ENCODE measurements at regions not wholly inside any gene's neighbourhood (a gene's known extent, or its start where the extent isn't known, plus 50 kb on each side); places are given as distances from the start of the nearest gene placed in this dataset.

DNA sequence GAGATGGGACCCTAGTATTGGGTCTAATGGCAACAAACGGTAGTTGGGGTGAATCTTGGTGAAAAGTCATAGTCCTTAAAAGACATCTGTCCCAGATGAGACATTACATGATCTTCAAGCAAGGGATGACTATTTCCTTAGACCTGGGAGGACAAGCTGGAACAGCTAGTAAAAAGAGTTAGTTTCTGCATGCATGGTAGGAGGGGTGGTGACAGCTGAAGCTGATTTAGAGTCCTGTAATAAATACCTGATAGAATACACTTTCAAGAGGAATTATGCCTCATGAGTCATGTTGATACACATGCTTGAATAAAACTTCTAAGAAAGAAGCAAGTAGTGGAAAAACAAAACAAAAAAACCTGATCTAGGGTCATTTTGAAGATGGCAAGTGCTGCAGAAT, 247.4 kb downstream of the CD109 start:
- H3K36me3 ChIP-seq (ENCODE audit: control insufficient read depth, insufficient read depth, low read length): no peaks in the 10 kb centered on the region
- WGBS (ENCODE audit: insufficient coverage, low coverage, missing lambda C conversion rate): 6% methylated on average over 1 of the region's 1 CpG
- H3K4me2 ChIP-seq (ENCODE audit: insufficient read depth, low read length): no peak overlapping the region
- H3K27ac ChIP-seq (ENCODE audit: extremely low read depth, low read depth, low read length): no peak overlapping the region
- H2AFZ ChIP-seq (ENCODE audit: low read depth, low read length): no peak overlapping the region
- no peak for FAIRE-seq
- TF ChIP-seq ESRRA (IDR thresholded peaks at IDR 0.05; ENCODE audit: borderline replicate concordance, low read depth) (no peak), NCOA6 (IDR thresholded peaks at IDR 0.05) (no peak), E2F1 (CRISPR knock-in tag; IDR thresholded peaks at IDR 0.05) (no peak), ZNF277 (CRISPR knock-in tag; IDR thresholded peaks at IDR 0.05; ENCODE audit: borderline replicate concordance) (no peak), SMAD3 (CRISPR knock-in tag; conservative IDR thresholded peaks at IDR 0.05) (no peak), KLF1 (tag; IDR thresholded peaks at IDR 0.05) (no peak), ZNF589 (CRISPR knock-in tag; IDR thresholded peaks at IDR 0.05; ENCODE audit: low read depth) (no peak)
- intact Hi-C loops (cut with micrococcal nuclease) (no loop called here), in situ Hi-C loops (cut with MboI) (no loop called here)
- no peaks in the 10 kb centered on the region for H3K4me1 ChIP-seq (replicated peaks in 1 of 2; ENCODE audit: control insufficient read depth in 2 of 2, insufficient read depth in 2 of 2, low read length in 2 of 2)
- H3K9me1 ChIP-seq (ENCODE audit: control insufficient read depth, insufficient read depth, low read length): no peaks in the 10 kb centered on the region
- no TSS peak for BruUV-seq (replicated peaks)
- POLR2A ChIA-PET: no interaction called here
- ATAC-seq: no peak
- H3K4me3 ChIP-seq: no peak overlapping the region
- H3K79me2 ChIP-seq (ENCODE audit: control insufficient read depth, insufficient read depth, low read length): no peaks in the 10 kb centered on the region
- no peak overlapping the region for H3K9ac ChIP-seq (ENCODE audit: insufficient read depth in 1 of 2, low read depth in 2 of 2, low read length in 2 of 2)
- DNase-seq (ENCODE audit: extremely low read depth in 1 of 4, low spot score in 3 of 4): no peak
- H3K9me3 ChIP-seq (replicated peaks; ENCODE audit: control insufficient read depth, insufficient read depth, low read depth, low read length): no peaks in the 10 kb centered on the region
- no peaks in the 10 kb centered on the region for H4K20me1 ChIP-seq (replicated peaks; ENCODE audit: control insufficient read depth, insufficient read depth, low read length)
- CTCF ChIA-PET (ENCODE audit: low intra/inter-chr PET ratio): no interaction called here
- H3K27me3 ChIP-seq (ENCODE audit: control insufficient read depth in 2 of 2, insufficient read depth in 2 of 2, low read length in 2 of 2): no peaks in the 10 kb centered on the region

All from K562 (cell line).